Colonic mucosa (tissue), 4 donors: ENCODE measurements at regions not wholly inside any gene's neighbourhood (a gene's known extent, or its start where the extent isn't known, plus 50 kb on each side); places are given as distances from the start of the nearest gene placed in this dataset.
"Not testable (repeated sequence)": the region's sequence is repeated elsewhere in the genome, so short reads cannot be mapped to it uniquely, and the experiment has no call there.

Experiments used
- DNase-seq: peaks from one replicate; pipeline ENCODE4 v3.0.0-alpha.2; 2020
- H3K27ac ChIP-seq: fragments of 200-600 bp; one replicate; pipeline ENCODE4 v1.8.0; 2021
- H3K27me3 ChIP-seq: fragments of 200-600 bp; one replicate; pipeline ENCODE4 v1.8.0; 2021
- H3K36me3 ChIP-seq: fragments of 200-600 bp; one replicate; pipeline ENCODE4 v1.8.0; 2021
- H3K4me1 ChIP-seq: fragments of 200-600 bp; one replicate; pipeline ENCODE4 v1.8.0; 2021; ENCODE audit warnings: mild to moderate bottlenecking
- H3K4me3 ChIP-seq: fragments of 200-600 bp; one replicate; pipeline ENCODE4 v1.8.0; 2021
- H3K9ac ChIP-seq, 2 donors: one replicate each; pipeline ENCODE4 v1.7.0; 2013; ENCODE audit warnings: control low read depth in 2 of 2, low read depth in 2 of 2, low read length in 2 of 2
- H3K9me3 ChIP-seq: fragments of 200-600 bp; one replicate; pipeline ENCODE4 v1.8.0; 2021
- intact Hi-C: fragments of 100-400 bp; cut with DNase I; formaldehyde crosslinking; loops from one replicate; pipeline ENCODE4 v1.14.1; 2022
- TF ChIP-seq, protein P1 (sequence below): fragments of 200-600 bp; IDR thresholded peaks from one replicate; pipeline ENCODE4 v1.8.0; 2022; ENCODE audit warnings: antibody characterized with exemption, mild to moderate bottlenecking
- donor health status: healthy.
- donor health status: DM: no; HTN: no; CAD: no.
- donor health status: DM: no; HTN: no; CAD: no.

DNA sequence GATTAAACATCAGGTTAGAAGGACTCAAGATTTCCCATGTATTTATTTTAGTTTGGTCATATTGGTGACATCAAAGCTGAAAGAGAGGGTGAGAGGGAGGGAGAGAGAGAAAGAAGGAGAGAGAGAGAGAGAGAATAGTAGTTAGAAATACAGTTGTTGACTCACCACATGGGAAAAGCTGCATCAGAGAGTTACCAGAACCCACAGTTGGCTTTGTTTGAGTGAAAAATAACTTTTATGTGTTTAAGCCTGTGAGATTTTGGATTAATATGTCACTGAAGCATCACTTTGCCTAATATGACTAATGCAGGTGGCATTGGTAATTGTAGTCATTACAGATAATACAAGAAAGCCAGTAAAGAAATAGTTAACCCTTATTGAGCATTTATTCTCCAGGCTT lies 303.9 kb downstream of the REEP3 start:
- Histone ChIP-seq H3K4me3 (no peak overlapping the region), H3K36me3 (no peaks in the 10 kb centered on the region), H3K9ac (no peak overlapping the region), H3K27ac (no peak overlapping the region), H3K4me1 (no peaks in the 10 kb centered on the region), H3K9me3 (no peaks in the 10 kb centered on the region), H3K27me3 (no peaks in the 10 kb centered on the region)
- DNase-seq, result no peak
- intact Hi-C loops, result no loop called here
- TF ChIP-seq, protein P1, sequence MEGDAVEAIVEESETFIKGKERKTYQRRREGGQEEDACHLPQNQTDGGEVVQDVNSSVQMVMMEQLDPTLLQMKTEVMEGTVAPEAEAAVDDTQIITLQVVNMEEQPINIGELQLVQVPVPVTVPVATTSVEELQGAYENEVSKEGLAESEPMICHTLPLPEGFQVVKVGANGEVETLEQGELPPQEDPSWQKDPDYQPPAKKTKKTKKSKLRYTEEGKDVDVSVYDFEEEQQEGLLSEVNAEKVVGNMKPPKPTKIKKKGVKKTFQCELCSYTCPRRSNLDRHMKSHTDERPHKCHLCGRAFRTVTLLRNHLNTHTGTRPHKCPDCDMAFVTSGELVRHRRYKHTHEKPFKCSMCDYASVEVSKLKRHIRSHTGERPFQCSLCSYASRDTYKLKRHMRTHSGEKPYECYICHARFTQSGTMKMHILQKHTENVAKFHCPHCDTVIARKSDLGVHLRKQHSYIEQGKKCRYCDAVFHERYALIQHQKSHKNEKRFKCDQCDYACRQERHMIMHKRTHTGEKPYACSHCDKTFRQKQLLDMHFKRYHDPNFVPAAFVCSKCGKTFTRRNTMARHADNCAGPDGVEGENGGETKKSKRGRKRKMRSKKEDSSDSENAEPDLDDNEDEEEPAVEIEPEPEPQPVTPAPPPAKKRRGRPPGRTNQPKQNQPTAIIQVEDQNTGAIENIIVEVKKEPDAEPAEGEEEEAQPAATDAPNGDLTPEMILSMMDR, result no peak

DNA sequence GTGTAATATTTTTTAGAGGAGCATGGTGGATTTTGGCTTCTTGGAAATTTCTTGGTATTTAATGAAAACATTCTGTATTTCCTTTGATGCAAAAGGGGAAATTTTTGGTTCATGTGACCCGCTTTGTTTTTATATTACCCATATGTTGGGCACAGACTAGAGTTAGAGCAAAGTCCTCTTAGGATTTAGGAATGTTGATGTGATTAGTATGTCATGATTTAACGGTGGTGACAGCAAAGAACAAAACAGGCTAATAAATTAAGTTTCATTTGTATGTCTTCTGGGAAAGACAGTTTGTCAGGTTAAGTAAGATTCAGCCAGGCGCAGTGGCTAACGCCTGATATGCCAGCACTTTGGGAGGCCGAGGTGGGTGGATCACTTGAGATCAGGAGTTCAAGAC lies 304.6 kb downstream of the REEP3 start:
- intact Hi-C loops, result no loop called here
- DNase-seq, result no peak
- TF ChIP-seq, protein P1, result no peak

DNA sequence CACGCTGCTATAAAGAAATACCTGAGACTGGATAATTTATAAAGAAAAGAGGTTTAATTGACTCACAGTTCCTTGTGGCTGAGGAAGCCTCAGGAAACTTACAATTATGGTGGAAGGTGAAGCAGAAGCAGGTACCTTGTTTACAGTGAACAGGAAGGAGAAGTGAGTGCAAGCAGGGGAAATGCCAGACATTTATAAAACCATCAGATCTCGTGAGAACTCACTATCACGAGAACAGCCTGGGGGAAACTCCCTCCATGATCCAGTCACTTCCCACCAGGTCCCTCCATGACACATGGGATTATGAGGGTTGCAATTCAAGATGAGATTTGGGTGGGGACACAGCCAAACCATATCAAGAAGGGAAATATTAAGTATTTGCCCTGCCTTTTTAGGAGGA lies 305.8 kb downstream of the REEP3 start:
- intact Hi-C loops, H3K4me3 ChIP-seq: not testable (repeated sequence)

More for the DNA sequence above, 304.6 kb downstream of the REEP3 start:
- no peaks in the 10 kb centered on the region for H3K36me3 ChIP-seq
- no peaks in the 10 kb centered on the region for H3K27me3 ChIP-seq
- H3K4me1 ChIP-seq, result no peaks in the 10 kb centered on the region
- H3K27ac ChIP-seq, result no peak overlapping the region
- H3K9me3 ChIP-seq, result no peaks in the 10 kb centered on the region
- H3K9ac ChIP-seq, result no peak overlapping the region
- H3K4me3 ChIP-seq, result no peak overlapping the region

DNA sequence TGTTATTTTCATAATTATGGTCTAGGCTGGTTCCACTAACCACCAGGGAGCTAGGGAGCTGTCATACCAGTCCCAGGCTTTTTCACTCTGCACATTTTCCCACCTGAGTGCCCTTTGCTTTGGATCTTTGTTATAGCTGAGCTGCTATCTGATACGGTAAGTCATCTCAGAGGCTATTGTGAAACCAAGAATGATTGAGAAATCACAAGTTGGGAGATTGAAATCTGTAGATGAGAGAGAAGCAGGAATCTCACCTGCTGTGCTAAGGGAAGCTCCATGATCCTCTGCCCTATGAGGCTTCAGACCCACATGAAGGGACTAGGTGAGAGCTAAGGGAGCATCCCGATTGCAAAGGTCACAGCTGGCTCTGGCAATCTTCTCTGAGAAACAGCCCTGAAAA lies 307.8 kb downstream of the REEP3 start:
- Histone ChIP-seq H3K4me1 (no peaks in the 10 kb centered on the region), H3K9me3 (no peaks in the 10 kb centered on the region), H3K9ac (no peak overlapping the region), H3K27me3 (no peaks in the 10 kb centered on the region), H3K36me3 (no peaks in the 10 kb centered on the region), H3K27ac (no peak overlapping the region), H3K4me3 (no peak overlapping the region)
- TF ChIP-seq, protein P1, result no peak
- no peak for DNase-seq
- intact Hi-C loops, result no loop called here

More for the DNA sequence above, 305.8 kb downstream of the REEP3 start:
- not testable (repeated sequence) for H3K36me3 ChIP-seq, H3K9me3 ChIP-seq, DNase-seq, H3K27ac ChIP-seq, H3K4me1 ChIP-seq, H3K9ac ChIP-seq, H3K27me3 ChIP-seq

DNA sequence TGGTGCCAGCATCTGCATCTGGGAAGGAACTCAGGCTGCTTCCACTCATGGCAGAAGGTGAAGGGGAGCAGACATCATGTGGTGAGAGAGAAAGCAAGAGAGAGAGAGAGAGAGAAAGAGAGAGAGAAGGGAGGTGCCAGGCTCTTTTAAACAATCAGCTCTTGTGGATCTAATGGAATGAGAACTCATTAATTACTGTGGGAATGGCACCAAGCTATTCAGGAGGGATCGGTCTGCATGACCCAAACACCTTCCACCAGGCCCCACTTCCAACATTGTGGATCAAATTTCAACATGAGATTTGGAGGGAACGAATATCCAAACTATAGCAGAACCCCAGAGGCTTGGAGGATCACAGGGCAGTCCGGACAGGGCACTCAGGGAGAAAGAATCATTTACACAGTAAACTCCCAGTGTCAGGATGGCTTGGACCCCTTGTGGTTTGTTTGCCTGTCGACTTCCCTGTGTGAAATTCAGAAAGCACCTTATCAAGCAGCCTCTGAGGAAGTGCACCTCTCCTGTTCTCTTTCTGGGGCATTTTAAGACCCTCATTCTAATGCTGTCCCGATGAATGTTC lies 308.5 kb downstream of the REEP3 start:
- no peaks in the 10 kb centered on the region for H3K27me3 ChIP-seq
- no peaks in the 10 kb centered on the region for H3K4me1 ChIP-seq
- no peaks in the 10 kb centered on the region for H3K9me3 ChIP-seq
- no peak for DNase-seq
- no peak overlapping the region for H3K9ac ChIP-seq
- H3K4me3 ChIP-seq, result no peak overlapping the region
- no peaks in the 10 kb centered on the region for H3K36me3 ChIP-seq
- no peak overlapping the region for H3K27ac ChIP-seq
- TF ChIP-seq, protein P1, result no peak
- intact Hi-C loops, result no loop called here

DNA sequence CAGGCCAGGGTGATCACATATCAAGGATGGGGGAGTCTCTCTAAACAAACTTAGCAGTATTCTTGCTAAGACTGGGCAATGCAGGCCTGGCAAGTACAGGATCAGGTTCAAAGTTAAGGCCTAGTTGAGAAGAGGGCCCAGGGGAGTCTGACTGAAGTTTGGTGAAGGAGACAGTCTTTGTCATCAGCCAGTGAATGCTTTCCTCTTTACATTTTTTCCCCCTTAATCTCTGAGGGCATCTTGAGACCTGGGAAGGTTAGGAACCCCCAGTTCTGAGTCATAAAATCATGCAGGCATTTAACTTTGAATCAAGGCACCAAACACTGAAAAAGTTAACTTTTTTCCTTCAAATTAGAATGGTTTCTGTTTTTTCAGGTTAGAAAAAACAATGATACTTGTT lies 311.5 kb downstream of the REEP3 start:
- no peak for DNase-seq
- TF ChIP-seq, protein P1, result no peak
- Histone ChIP-seq H3K4me1 (no peaks in the 10 kb centered on the region), H3K36me3 (no peaks in the 10 kb centered on the region), H3K27me3 (no peaks in the 10 kb centered on the region), H3K27ac (no peak overlapping the region), H3K9ac (no peak overlapping the region), H3K4me3 (no peak overlapping the region), H3K9me3 (no peaks in the 10 kb centered on the region)
- intact Hi-C loops, result no loop called here
